ENCODE measurements at regions not wholly inside any gene's neighbourhood (a gene's known extent, or its start where the extent isn't known, plus 50 kb on each side); places are given as distances from the start of the nearest gene placed in this dataset.
"Not testable (repeated sequence)": the region's sequence is repeated elsewhere in the genome, so short reads cannot be mapped to it uniquely, and the experiment has no call there.

- DNase-seq: no peak
- Histone ChIP-seq H3K4me1 (0 out of 2 replicates have a peak, but pooled peaks cover 3% of the 10 kb centered on the region), H3K27ac (no peak overlapping the region), H3K9me3 (replicated peaks) (no peaks in the 10 kb centered on the region), H3K4me3 (no peak overlapping the region), H3K36me3 (no peaks in the 10 kb centered on the region), H3K27me3 (no peaks in the 10 kb centered on the region)
Measured at GRCh38 chr5:57362951-57363350, 119.7 kb downstream of the ACTBL2 start.

- Histone ChIP-seq H3K27ac (no peak overlapping the region), H3K27me3 (no peaks in the 10 kb centered on the region), H3K4me3 (no peak overlapping the region), H3K36me3 (no peaks in the 10 kb centered on the region), H3K4me1 (0 out of 2 replicates have a peak, but pooled peaks cover 3% of the 10 kb centered on the region), H3K9me3 (replicated peaks) (no peaks in the 10 kb centered on the region)
- no peak for DNase-seq
Measured at GRCh38 chr5:57360871-57361270, 121.7 kb downstream of the ACTBL2 start.

GRCh38 chr5:57358796-57359592 lies 123.6 kb downstream of the ACTBL2 start:
- DNase-seq: no peak
- Histone ChIP-seq H3K4me1 (no peaks in the 10 kb centered on the region), H3K27ac (no peak overlapping the region), H3K27me3 (no peaks in the 10 kb centered on the region), H3K36me3 (no peaks in the 10 kb centered on the region), H3K4me3 (no peak overlapping the region), H3K9me3 (replicated peaks) (no peaks in the 10 kb centered on the region)

GRCh38 chr5:57356850-57357249 lies 125.8 kb downstream of the ACTBL2 start:
- not testable (repeated sequence) for H3K9me3 ChIP-seq (replicated peaks); H3K4me1 ChIP-seq; H3K36me3 ChIP-seq; H3K27ac ChIP-seq; DNase-seq; H3K27me3 ChIP-seq; H3K4me3 ChIP-seq

- DNase-seq: peak; percentile 71 to 83
- Histone ChIP-seq H3K36me3 (no peaks in the 10 kb centered on the region), H3K27me3 (no peaks in the 10 kb centered on the region), H3K4me3 (peak overlapping the region; percentile 28), H3K4me1 (peaks cover 22% of the 10 kb centered on the region), H3K9me3 (replicated peaks) (no peaks in the 10 kb centered on the region), H3K27ac (peak overlapping the region; percentile 87)
Measured at GRCh38 chr5:57349214-57349613, 133.4 kb downstream of the ACTBL2 start.

- peak; percentile 23 to 62 for DNase-seq
- no peaks in the 10 kb centered on the region for H3K27me3 ChIP-seq
- H3K9me3 ChIP-seq (replicated peaks): no peaks in the 10 kb centered on the region
- no peaks in the 10 kb centered on the region for H3K36me3 ChIP-seq
- peak overlapping the region; percentile 28 for H3K4me3 ChIP-seq
- H3K4me1 ChIP-seq: peaks cover 22% of the 10 kb centered on the region
- H3K27ac ChIP-seq: peak overlapping the region; percentile 87
Measured at GRCh38 chr5:57348376-57349140, 134.1 kb downstream of the ACTBL2 start.

- H3K36me3 ChIP-seq: no peaks in the 10 kb centered on the region
- no peak overlapping the region for H3K27ac ChIP-seq
- no peaks in the 10 kb centered on the region for H3K9me3 ChIP-seq (replicated peaks)
- H3K27me3 ChIP-seq: no peaks in the 10 kb centered on the region
- no peak for DNase-seq
- H3K4me1 ChIP-seq: peaks cover 22% of the 10 kb centered on the region
- no peak overlapping the region for H3K4me3 ChIP-seq
Measured at GRCh38 chr5:57346328-57346727, 136.3 kb downstream of the ACTBL2 start.

GRCh38 chr5:57341380-57341979 lies 141.1 kb downstream of the ACTBL2 start:
- H3K36me3 ChIP-seq: no peaks in the 10 kb centered on the region
- no peaks in the 10 kb centered on the region for H3K9me3 ChIP-seq (replicated peaks)
- H3K27ac ChIP-seq: no peak overlapping the region
- no peak for DNase-seq
- H3K27me3 ChIP-seq: no peaks in the 10 kb centered on the region
- no peaks in the 10 kb centered on the region for H3K4me1 ChIP-seq
- no peak overlapping the region for H3K4me3 ChIP-seq

- DNase-seq: no peak
- Histone ChIP-seq H3K27me3 (no peaks in the 10 kb centered on the region), H3K4me3 (no peak overlapping the region), H3K27ac (no peak overlapping the region), H3K4me1 (no peaks in the 10 kb centered on the region; the same call in 1 of the 2 replicates), H3K36me3 (no peaks in the 10 kb centered on the region), H3K9me3 (replicated peaks) (no peaks in the 10 kb centered on the region)
Measured at GRCh38 chr5:57340681-57341080, 141.9 kb downstream of the ACTBL2 start.

GRCh38 chr5:57339521-57339920 lies 143.1 kb downstream of the ACTBL2 start:
- H3K36me3 ChIP-seq: no peaks in the 10 kb centered on the region
- H3K4me1 ChIP-seq: no peaks in the 10 kb centered on the region; the same call in 1 of the 2 replicates
- H3K9me3 ChIP-seq (replicated peaks): no peaks in the 10 kb centered on the region
- no peak overlapping the region for H3K4me3 ChIP-seq
- H3K27ac ChIP-seq: no peak overlapping the region
- H3K27me3 ChIP-seq: no peaks in the 10 kb centered on the region
- no peak for DNase-seq

GRCh38 chr5:57338868-57339340 lies 143.7 kb downstream of the ACTBL2 start:
- Histone ChIP-seq H3K27ac (no peak overlapping the region), H3K4me1 (no peaks in the 10 kb centered on the region; the same call in 1 of the 2 replicates), H3K9me3 (replicated peaks) (no peaks in the 10 kb centered on the region)

GRCh38 chr5:57338068-57338867 lies 144.3 kb downstream of the ACTBL2 start:
- H3K9me3 ChIP-seq (replicated peaks): no peaks in the 10 kb centered on the region
- H3K27ac ChIP-seq: no peak overlapping the region
- no peak overlapping the region for H3K4me3 ChIP-seq
- peak in 1 of 2 experiments; percentile 49 for DNase-seq
- H3K4me1 ChIP-seq: no peaks in the 10 kb centered on the region; the same call in 1 of the 2 replicates
- no peaks in the 10 kb centered on the region for H3K27me3 ChIP-seq
- H3K36me3 ChIP-seq: no peaks in the 10 kb centered on the region

More at GRCh38 chr5:57338868-57339340, 143.7 kb downstream of the ACTBL2 start:
- Histone ChIP-seq H3K4me3 (no peak overlapping the region), H3K36me3 (no peaks in the 10 kb centered on the region), H3K27me3 (no peaks in the 10 kb centered on the region)
- DNase-seq: no peak

- H3K36me3 ChIP-seq: no peaks in the 10 kb centered on the region
- H3K4me1 ChIP-seq: no peaks in the 10 kb centered on the region; the same call in 1 of the 2 replicates
- H3K27ac ChIP-seq: no peak overlapping the region
- no peak overlapping the region for H3K4me3 ChIP-seq
- no peaks in the 10 kb centered on the region for H3K9me3 ChIP-seq (replicated peaks)
- DNase-seq: no peak
- no peaks in the 10 kb centered on the region for H3K27me3 ChIP-seq
Measured at GRCh38 chr5:57335092-57335660, 147.4 kb downstream of the ACTBL2 start.

- no peak overlapping the region for H3K27ac ChIP-seq
- no peak overlapping the region for H3K4me3 ChIP-seq
- no peak for DNase-seq
- no peaks in the 10 kb centered on the region for H3K27me3 ChIP-seq
- H3K9me3 ChIP-seq (replicated peaks): no peaks in the 10 kb centered on the region
- no peaks in the 10 kb centered on the region; the same call in 1 of the 2 replicates for H3K4me1 ChIP-seq
- no peaks in the 10 kb centered on the region for H3K36me3 ChIP-seq
Measured at GRCh38 chr5:57334475-57334874, 148.1 kb downstream of the ACTBL2 start.
